ENCODE measurements at regions not wholly inside any gene's neighbourhood (a gene's known extent, or its start where the extent isn't known, plus 50 kb on each side); places are given as distances from the start of the nearest gene placed in this dataset.

DNA sequence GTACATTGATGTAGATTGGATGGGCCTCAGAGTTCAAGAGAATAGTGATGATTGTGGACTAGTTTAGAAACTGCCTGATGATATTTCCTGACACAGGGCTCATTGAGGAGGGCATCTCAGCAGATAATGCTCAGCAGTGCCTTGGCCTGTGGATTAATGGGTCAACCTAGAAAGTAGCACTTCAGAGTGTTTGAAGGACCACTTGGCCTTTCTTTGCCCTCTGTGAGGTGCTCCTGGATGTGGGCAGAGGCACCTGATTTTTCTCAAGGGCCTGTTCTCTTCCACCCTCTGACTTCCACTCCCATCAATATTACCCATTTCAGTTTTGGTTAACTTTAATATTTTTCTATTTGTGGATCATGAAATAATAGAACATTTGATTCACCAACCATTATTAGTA is 270.6 kb upstream of the BMP2 start:
- Histone ChIP-seq H3K4me3 (ENCODE audit: low read depth in 1 of 2, low read length in 1 of 2) (no peak overlapping the region), H3K4me1 (ENCODE audit: control insufficient read depth in 1 of 2, insufficient read depth in 1 of 2, low read depth in 1 of 2, low read length in 1 of 2) (no peaks in the 10 kb centered on the region)
- TF ChIP-seq, protein P1, sequence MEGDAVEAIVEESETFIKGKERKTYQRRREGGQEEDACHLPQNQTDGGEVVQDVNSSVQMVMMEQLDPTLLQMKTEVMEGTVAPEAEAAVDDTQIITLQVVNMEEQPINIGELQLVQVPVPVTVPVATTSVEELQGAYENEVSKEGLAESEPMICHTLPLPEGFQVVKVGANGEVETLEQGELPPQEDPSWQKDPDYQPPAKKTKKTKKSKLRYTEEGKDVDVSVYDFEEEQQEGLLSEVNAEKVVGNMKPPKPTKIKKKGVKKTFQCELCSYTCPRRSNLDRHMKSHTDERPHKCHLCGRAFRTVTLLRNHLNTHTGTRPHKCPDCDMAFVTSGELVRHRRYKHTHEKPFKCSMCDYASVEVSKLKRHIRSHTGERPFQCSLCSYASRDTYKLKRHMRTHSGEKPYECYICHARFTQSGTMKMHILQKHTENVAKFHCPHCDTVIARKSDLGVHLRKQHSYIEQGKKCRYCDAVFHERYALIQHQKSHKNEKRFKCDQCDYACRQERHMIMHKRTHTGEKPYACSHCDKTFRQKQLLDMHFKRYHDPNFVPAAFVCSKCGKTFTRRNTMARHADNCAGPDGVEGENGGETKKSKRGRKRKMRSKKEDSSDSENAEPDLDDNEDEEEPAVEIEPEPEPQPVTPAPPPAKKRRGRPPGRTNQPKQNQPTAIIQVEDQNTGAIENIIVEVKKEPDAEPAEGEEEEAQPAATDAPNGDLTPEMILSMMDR (IDR thresholded peaks at IDR 0.05), result no peak

DNA sequence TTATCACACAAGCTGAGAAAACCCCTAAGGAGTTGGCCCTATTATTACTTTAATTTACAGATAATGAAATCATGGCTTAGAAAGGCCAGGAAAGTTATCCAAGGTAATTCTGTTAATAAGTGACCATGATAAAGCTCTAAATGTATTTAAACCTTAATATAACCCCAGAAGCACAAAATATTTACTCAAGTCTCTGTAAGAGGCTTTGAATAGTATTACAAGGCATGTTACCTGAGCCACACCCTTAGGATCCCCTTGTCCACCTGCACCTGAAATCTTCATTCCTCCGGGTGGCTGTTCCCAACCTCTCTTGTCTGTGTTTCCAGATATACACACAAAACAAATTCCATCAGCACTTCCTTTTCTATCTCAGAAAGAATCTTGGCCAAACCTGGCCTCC is 271.6 kb upstream of the BMP2 start:
- Histone ChIP-seq H3K4me1 (ENCODE audit: control insufficient read depth in 1 of 2, insufficient read depth in 1 of 2, low read depth in 1 of 2, low read length in 1 of 2) (no peaks in the 10 kb centered on the region), H3K27me3 (no peaks in the 10 kb centered on the region), H3K27ac (no peak overlapping the region), H3K9me3 (no peaks in the 10 kb centered on the region), H3K4me3 (ENCODE audit: low read depth in 1 of 2, low read length in 1 of 2) (no peak overlapping the region), H3K36me3 (no peaks in the 10 kb centered on the region)
- TF ChIP-seq, protein P1 (IDR thresholded peaks at IDR 0.05), result no peak

More for the DNA sequence above, 270.6 kb upstream of the BMP2 start:
- Histone ChIP-seq H3K9me3 (no peaks in the 10 kb centered on the region), H3K36me3 (no peaks in the 10 kb centered on the region), H3K27ac (no peak overlapping the region), H3K27me3 (no peaks in the 10 kb centered on the region)

DNA sequence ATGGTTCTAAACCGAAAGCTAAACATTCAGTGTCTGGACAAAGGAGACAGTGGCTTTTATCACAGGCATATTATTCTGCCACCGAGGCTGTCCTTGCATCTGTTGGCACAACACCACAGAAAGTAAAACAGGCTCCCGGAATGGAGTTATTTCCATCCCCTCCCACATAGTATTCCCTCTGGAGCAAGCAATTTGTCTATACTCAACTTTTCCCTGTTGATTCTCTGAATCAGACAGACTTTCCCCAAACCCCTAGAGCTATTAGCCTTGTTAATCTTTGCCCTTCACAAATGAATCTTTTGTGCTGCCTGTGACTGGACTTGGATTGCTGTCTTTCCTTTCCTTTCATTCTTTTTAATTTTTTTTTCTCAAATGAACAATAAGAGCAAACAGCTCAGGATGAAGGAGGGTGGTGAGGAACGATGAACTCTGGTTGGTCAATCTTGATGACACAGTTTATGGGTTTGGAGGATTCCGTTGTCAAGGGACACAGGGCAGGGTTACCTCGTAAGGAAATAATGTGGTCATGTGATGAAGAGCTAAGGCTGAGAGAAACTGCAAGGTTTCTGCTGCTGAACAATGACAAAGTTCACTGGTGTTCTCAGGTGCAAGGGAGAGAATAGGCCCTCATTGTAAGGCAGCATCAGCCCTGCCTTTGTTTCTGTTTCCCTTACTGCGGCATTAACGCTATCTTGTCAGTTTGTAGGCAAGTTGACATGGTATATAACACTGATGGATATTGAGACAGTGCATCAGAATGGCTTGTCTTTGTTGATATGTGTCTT is 275.0 kb upstream of the BMP2 start:
- TF ChIP-seq, protein P1 (IDR thresholded peaks at IDR 0.05), result no peak
- Histone ChIP-seq H3K27ac (no peak overlapping the region), H3K27me3 (no peaks in the 10 kb centered on the region), H3K9me3 (no peaks in the 10 kb centered on the region), H3K36me3 (no peaks in the 10 kb centered on the region), H3K4me3 (ENCODE audit: low read depth in 1 of 2, low read length in 1 of 2) (no peak overlapping the region), H3K4me1 (ENCODE audit: control insufficient read depth in 1 of 2, insufficient read depth in 1 of 2, low read depth in 1 of 2, low read length in 1 of 2) (no peaks in the 10 kb centered on the region)

DNA sequence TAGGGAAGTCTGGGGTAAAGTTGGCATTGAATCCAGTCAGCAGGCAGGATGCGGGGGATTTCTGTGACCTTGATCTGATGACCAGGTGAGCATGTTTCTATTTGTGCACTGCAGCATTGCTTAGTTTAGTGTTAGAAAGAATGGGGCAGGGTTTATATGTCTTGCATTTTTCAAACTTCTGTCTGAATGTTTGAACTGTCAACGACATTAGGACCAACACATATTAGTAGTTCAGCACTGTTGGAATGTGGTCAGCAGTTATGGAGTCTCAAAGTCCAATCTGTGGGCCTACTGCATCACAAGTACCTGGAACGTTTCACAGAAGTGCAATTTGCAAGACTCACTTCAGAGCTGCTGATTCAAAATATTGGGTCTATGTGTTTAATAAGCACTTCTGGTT is 276.6 kb upstream of the BMP2 start:
- TF ChIP-seq, protein P1 (IDR thresholded peaks at IDR 0.05), result no peak
- H3K27ac ChIP-seq, result no peak overlapping the region
- H3K4me1 ChIP-seq (ENCODE audit: control insufficient read depth in 1 of 2, insufficient read depth in 1 of 2, low read depth in 1 of 2, low read length in 1 of 2), result no peaks in the 10 kb centered on the region
- no peaks in the 10 kb centered on the region for H3K36me3 ChIP-seq
- H3K27me3 ChIP-seq, result no peaks in the 10 kb centered on the region
- H3K4me3 ChIP-seq (ENCODE audit: low read depth in 1 of 2, low read length in 1 of 2), result no peak overlapping the region
- no peaks in the 10 kb centered on the region for H3K9me3 ChIP-seq

DNA sequence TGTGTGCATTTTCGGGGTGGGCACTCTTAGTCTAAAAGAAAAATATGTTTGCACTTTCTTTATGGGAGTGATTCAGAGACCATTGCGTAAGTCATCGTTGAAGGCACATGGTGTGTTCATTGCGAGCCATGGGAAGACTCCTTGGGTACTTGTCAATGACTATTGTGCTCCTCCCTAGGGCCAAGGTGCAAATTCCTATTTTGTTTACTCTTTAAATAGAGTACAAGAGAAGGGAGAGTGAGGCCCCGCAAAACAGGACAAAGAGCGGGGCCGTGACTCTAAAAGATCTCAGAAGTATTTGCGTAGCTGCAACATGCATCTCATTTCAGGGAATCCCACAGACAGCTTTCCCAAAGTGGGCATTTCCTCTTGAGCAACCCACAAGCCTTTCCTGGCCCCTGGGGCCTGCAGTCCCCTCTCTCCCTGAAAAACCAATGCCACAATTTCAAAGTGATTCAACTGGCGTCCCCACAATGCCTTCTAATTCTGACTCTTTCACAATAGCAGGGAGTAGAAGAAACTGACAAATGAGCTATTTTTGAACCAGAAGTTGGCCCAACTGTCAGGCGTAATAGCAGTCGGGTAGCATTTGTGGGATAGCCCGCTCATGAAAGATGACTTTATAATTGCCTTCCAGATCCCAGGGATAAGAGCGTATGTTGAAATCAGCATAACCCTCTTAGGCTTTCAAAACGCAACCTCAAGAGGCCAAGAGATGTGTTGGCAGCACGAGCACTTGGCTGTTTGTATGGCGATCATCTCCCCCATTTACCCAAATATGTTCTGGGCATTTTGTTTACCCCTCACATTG is 277.9 kb upstream of the BMP2 start:
- Histone ChIP-seq H3K4me1 (ENCODE audit: control insufficient read depth in 1 of 2, insufficient read depth in 1 of 2, low read depth in 1 of 2, low read length in 1 of 2) (no peaks in the 10 kb centered on the region), H3K27me3 (no peaks in the 10 kb centered on the region), H3K9me3 (no peaks in the 10 kb centered on the region), H3K27ac (no peak overlapping the region), H3K36me3 (no peaks in the 10 kb centered on the region), H3K4me3 (ENCODE audit: low read depth in 1 of 2, low read length in 1 of 2) (no peak overlapping the region)
- TF ChIP-seq, protein P1 (IDR thresholded peaks at IDR 0.05), result no peak

All from neutrophil (primary cell).